Endothelial cell of umbilical vein (primary cell): ENCODE measurements at regions not wholly inside any gene's neighbourhood (a gene's known extent, or its start where the extent isn't known, plus 50 kb on each side); places are given as distances from the start of the nearest gene placed in this dataset.

Experiments used
- EZH2 ChIP-seq: IDR thresholded peaks from 2 replicates; pipeline ENCODE4 v1.6.1; 2012; ENCODE audit warnings: borderline replicate concordance, low read depth, mild to moderate bottlenecking, moderate library complexity, low read length, inconsistent platforms; ENCODE audit not compliant: severe bottlenecking
- POLR2A ChIP-seq: IDR thresholded peaks from 2 replicates; pipeline ENCODE4 v1.6.1; 2012; ENCODE audit warnings: low read depth, mild to moderate bottlenecking, control low read depth, low read length
- POLR2AphosphoS5 ChIP-seq: IDR thresholded peaks from 2 replicates; pipeline ENCODE4 v1.6.1; 2012; ENCODE audit warnings: low read depth, mild to moderate bottlenecking, control low read depth, low read length, moderate library complexity; ENCODE audit not compliant: insufficient read depth
- TF ChIP-seq, protein P1 (sequence below), 2 donors: IDR thresholded peaks; 1 replicate in 1 of 2; 2 replicates in 1 of 2; pipeline ENCODE4 v1.5.1; 2011; ENCODE audit warnings: low read length in 2 of 2, mild to moderate bottlenecking in 2 of 2, moderate library complexity in 2 of 2, control low read depth in 1 of 2, inconsistent platforms in 1 of 2, low read depth in 1 of 2; ENCODE audit not compliant: insufficient read depth in 1 of 2; ENCODE audit errors: extremely low read depth in 1 of 2
- TF ChIP-seq, protein P2 (sequence below): IDR thresholded peaks from 2 replicates; pipeline ENCODE4 v1.6.1; 2011; ENCODE audit not compliant: insufficient read depth, insufficient read length

DNA sequence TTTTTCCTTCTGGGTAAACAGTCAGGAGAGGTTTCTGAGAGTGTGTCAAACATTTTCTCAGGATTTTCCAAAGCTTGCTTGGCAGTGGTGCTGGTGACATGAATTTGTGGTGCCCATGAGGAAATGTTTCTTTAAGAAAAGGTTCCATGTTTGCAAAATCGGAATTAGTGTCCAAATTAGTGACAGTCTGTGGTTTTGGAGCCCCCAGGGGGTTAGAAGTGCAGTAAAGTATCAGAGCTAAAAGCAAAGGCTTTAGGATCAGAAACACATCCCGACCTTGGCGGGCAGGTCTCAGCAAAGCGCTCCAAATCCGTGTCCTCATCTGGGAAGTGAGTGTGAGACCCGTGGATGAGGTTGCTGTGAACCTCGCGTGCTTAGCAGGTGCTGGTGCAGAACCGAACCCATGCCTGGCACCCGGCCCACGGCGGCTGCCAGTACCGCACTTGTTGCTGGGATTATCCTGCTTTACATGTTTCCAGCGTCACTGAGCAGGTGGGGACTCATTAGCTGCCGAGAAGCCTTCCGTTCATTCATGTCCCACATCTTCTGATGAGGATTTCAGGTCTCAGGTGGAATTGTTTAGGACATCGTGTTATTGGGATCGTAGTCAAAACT, 70.8 kb upstream of the COL5A1 start:
- TF ChIP-seq POLR2AphosphoS5 (no peak), POLR2A (no peak), EZH2 (no peak)
- TF ChIP-seq, protein P1, sequence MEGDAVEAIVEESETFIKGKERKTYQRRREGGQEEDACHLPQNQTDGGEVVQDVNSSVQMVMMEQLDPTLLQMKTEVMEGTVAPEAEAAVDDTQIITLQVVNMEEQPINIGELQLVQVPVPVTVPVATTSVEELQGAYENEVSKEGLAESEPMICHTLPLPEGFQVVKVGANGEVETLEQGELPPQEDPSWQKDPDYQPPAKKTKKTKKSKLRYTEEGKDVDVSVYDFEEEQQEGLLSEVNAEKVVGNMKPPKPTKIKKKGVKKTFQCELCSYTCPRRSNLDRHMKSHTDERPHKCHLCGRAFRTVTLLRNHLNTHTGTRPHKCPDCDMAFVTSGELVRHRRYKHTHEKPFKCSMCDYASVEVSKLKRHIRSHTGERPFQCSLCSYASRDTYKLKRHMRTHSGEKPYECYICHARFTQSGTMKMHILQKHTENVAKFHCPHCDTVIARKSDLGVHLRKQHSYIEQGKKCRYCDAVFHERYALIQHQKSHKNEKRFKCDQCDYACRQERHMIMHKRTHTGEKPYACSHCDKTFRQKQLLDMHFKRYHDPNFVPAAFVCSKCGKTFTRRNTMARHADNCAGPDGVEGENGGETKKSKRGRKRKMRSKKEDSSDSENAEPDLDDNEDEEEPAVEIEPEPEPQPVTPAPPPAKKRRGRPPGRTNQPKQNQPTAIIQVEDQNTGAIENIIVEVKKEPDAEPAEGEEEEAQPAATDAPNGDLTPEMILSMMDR (IDR thresholded peaks at IDR 0.05; ENCODE audit: extremely low read depth in 1 of 2, insufficient read depth in 1 of 2, low read depth in 1 of 2, low read length in 2 of 2): no peak
- TF ChIP-seq, protein P2, sequence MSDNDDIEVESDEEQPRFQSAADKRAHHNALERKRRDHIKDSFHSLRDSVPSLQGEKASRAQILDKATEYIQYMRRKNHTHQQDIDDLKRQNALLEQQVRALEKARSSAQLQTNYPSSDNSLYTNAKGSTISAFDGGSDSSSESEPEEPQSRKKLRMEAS: no peak
